ENCODE measurements at regions not wholly inside any gene's neighbourhood (a gene's known extent, or its start where the extent isn't known, plus 50 kb on each side); places are given as distances from the start of the nearest gene placed in this dataset.

DNA sequence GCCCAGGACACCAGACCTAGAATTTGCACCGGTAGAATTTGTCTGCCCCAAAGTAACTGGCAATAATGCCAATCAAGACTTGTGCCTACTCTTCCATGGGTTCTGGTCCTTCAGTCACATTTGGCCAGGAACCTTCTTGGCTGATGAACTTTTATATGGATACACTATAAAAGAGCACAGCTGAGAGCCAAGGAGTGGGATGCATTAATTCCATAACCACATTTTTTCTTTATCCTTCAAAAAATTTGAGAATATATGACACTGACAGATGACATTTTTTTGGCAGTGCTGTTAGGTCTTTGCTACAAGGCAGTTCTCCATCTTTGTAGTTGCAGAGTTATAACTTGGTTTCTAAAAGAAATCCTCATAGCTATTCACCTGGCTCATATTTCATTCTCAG, 129.2 kb upstream of the HDAC9 start:
- TF ChIP-seq L3MBTL2 (conservative IDR thresholded peaks at IDR 0.05) = no peak
- TF ChIP-seq FOXK2 (IDR thresholded peaks at IDR 0.05) = no peak
- no peak for TF ChIP-seq NFRKB (IDR thresholded peaks at IDR 0.05)
- TF ChIP-seq FOXA1 (IDR thresholded peaks at IDR 0.05) = no peak
- no peak for TF ChIP-seq BHLHE40 (IDR thresholded peaks at IDR 0.05; ENCODE audit: borderline replicate concordance)
- TF ChIP-seq ARNT (IDR thresholded peaks at IDR 0.05) = no peak
- TF ChIP-seq SP1 (IDR thresholded peaks at IDR 0.05) = no peak
